GM21423 (cell line): ENCODE measurements at regions not wholly inside any gene's neighbourhood (a gene's known extent, or its start where the extent isn't known, plus 50 kb on each side); places are given as distances from the start of the nearest gene placed in this dataset.
"Not testable (repeated sequence)": the region's sequence is repeated elsewhere in the genome, so short reads cannot be mapped to it uniquely, and the experiment has no call there.

ENCODE experiments used
- ATAC-seq: cut with Tn5 transposase; IDR thresholded peaks from one replicate; pipeline ENCODE4 v1.9.1; 2021; ENCODE audit warnings: mild to moderate bottlenecking, moderate library complexity; ENCODE audit not compliant: unreplicated experiment

GRCh38 chr5:66348387-66349125 lies 204.5 kb downstream of the SREK1 start:
- no peak for ATAC-seq

GRCh38 chr5:66351813-66352212 lies 207.7 kb downstream of the SREK1 start:
- ATAC-seq, result no peak

GRCh38 chr5:66353186-66353585 lies 209.1 kb downstream of the SREK1 start:
- no peak for ATAC-seq

GRCh38 chr5:66354422-66354821 lies 210.3 kb downstream of the SREK1 start:
- ATAC-seq, result no peak

- ATAC-seq, result no peak
Observed at GRCh38 chr5:66356011-66356565, 212.0 kb downstream of the SREK1 start.

GRCh38 chr5:66358741-66359140 lies 214.6 kb downstream of the SREK1 start:
- no peak for ATAC-seq

GRCh38 chr5:66361070-66361469 lies 217.0 kb downstream of the SREK1 start:
- no peak for ATAC-seq

- no peak for ATAC-seq
Observed at GRCh38 chr5:66362046-66362445, 217.9 kb downstream of the SREK1 start.

GRCh38 chr5:66362687-66363086 lies 218.6 kb downstream of the SREK1 start:
- no peak for ATAC-seq

- ATAC-seq, result no peak
Observed at GRCh38 chr5:66363097-66363496, 219.0 kb downstream of the SREK1 start.

GRCh38 chr5:66364186-66364585 lies 220.1 kb downstream of the SREK1 start:
- ATAC-seq, result no peak

GRCh38 chr5:66365981-66366380 lies 221.9 kb downstream of the SREK1 start:
- ATAC-seq, result no peak

- ATAC-seq, result no peak
Observed at GRCh38 chr5:66367814-66368541, 223.9 kb downstream of the SREK1 start.

- no peak for ATAC-seq
Observed at GRCh38 chr5:66368811-66369210, 224.7 kb downstream of the SREK1 start.

GRCh38 chr5:66377747-66378146 lies 218.4 kb upstream of the MAST4 start:
- no peak for ATAC-seq

- no peak for ATAC-seq
Observed at GRCh38 chr5:66378407-66378806, 217.8 kb upstream of the MAST4 start.

GRCh38 chr5:66382152-66382551 lies 214.0 kb upstream of the MAST4 start:
- ATAC-seq, result no peak

GRCh38 chr5:66405145-66405544 lies 191.0 kb upstream of the MAST4 start:
- not testable (repeated sequence) for ATAC-seq

- ATAC-seq, result no peak
Observed at GRCh38 chr5:66406761-66407336, 189.3 kb upstream of the MAST4 start.

GRCh38 chr5:66407765-66408164 lies 188.4 kb upstream of the MAST4 start:
- no peak for ATAC-seq

- no peak for ATAC-seq
Observed at GRCh38 chr5:66408576-66408975, 187.6 kb upstream of the MAST4 start.

GRCh38 chr5:66410122-66410521 lies 186.1 kb upstream of the MAST4 start:
- ATAC-seq, result no peak
